Lower leg skin (tissue), 3 donors: ENCODE measurements at regions not wholly inside any gene's neighbourhood (a gene's known extent, or its start where the extent isn't known, plus 50 kb on each side); places are given as distances from the start of the nearest gene placed in this dataset.

ENCODE experiments used
- POLR2A ChIP-seq, 2 donors: fragments of 450-650 bp; IDR thresholded peaks; one replicate each; pipeline ENCODE4 v1.6.1; 2016 to 2017; ENCODE audit warnings: antibody characterized with exemption in 2 of 2, mild to moderate bottlenecking in 1 of 2, moderate library complexity in 1 of 2
- TF ChIP-seq, protein P1 (sequence below), 3 donors: fragments of 450-650 bp; IDR thresholded peaks; one replicate each; pipeline ENCODE4 v1.5.1; 2016; ENCODE audit warnings: antibody characterized with exemption in 3 of 3, mild to moderate bottlenecking in 3 of 3, moderate library complexity in 2 of 3

DNA sequence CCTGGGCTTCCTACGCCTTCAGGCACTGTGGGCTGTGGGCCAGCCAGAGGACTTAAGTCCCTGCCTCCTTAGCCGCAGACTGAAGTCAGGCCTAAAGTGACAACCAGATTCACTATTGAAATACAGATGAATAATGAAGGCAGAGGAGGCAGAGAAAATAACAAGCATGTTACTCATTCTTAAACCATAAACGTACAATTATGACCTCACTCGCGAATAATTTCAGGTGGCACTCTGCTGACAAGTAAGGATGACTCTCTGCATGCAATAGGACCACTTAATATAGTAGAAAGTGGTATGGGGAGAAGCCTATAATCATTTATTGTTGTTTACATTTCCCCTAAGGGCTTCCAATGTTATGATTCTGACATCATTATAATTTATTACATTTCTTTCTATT, 409.2 kb upstream of the FGF13 start:
- TF ChIP-seq, protein P1, sequence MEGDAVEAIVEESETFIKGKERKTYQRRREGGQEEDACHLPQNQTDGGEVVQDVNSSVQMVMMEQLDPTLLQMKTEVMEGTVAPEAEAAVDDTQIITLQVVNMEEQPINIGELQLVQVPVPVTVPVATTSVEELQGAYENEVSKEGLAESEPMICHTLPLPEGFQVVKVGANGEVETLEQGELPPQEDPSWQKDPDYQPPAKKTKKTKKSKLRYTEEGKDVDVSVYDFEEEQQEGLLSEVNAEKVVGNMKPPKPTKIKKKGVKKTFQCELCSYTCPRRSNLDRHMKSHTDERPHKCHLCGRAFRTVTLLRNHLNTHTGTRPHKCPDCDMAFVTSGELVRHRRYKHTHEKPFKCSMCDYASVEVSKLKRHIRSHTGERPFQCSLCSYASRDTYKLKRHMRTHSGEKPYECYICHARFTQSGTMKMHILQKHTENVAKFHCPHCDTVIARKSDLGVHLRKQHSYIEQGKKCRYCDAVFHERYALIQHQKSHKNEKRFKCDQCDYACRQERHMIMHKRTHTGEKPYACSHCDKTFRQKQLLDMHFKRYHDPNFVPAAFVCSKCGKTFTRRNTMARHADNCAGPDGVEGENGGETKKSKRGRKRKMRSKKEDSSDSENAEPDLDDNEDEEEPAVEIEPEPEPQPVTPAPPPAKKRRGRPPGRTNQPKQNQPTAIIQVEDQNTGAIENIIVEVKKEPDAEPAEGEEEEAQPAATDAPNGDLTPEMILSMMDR (IDR thresholded peaks at IDR 0.05): no peak
- no peak for TF ChIP-seq POLR2A (IDR thresholded peaks at IDR 0.05)
